ENCODE measurements at regions not wholly inside any gene's neighbourhood (a gene's known extent, or its start where the extent isn't known, plus 50 kb on each side); places are given as distances from the start of the nearest gene placed in this dataset.

- no peak for DNase-seq (ENCODE audit: low spot score)
These were observed 60.1 kb upstream of the ARID5B start for GRCh38 chr10:61841338-61841875.

GRCh38 chr10:61842755-61843497 lies 58.6 kb upstream of the ARID5B start:
- peak; percentile 78 for DNase-seq (ENCODE audit: low spot score)

GRCh38 chr10:61844116-61844822 lies 57.2 kb upstream of the ARID5B start:
- DNase-seq (ENCODE audit: low spot score), result no peak

- DNase-seq (ENCODE audit: low spot score), result no peak
These were observed 56.1 kb upstream of the ARID5B start for GRCh38 chr10:61845196-61845949.

- DNase-seq (ENCODE audit: low spot score), result peak; percentile 51
These were observed 55.6 kb upstream of the ARID5B start for GRCh38 chr10:61845950-61846268.

GRCh38 chr10:61846370-61847031 lies 55.0 kb upstream of the ARID5B start:
- DNase-seq (ENCODE audit: low spot score), result no peak

- no peak for DNase-seq (ENCODE audit: low spot score)
These were observed 54.4 kb upstream of the ARID5B start for GRCh38 chr10:61847087-61847486.

GRCh38 chr10:61847640-61848039 lies 53.9 kb upstream of the ARID5B start:
- no peak for DNase-seq (ENCODE audit: low spot score)

- no peak for DNase-seq (ENCODE audit: low spot score)
These were observed 51.1 kb upstream of the ARID5B start for GRCh38 chr10:61850376-61850775.
